ENCODE measurements at regions not wholly inside any gene's neighbourhood (a gene's known extent, or its start where the extent isn't known, plus 50 kb on each side); places are given as distances from the start of the nearest gene placed in this dataset.
A peak's percentile ranks its signal among the peaks of the same experiment; 100 is the strongest.

DNA sequence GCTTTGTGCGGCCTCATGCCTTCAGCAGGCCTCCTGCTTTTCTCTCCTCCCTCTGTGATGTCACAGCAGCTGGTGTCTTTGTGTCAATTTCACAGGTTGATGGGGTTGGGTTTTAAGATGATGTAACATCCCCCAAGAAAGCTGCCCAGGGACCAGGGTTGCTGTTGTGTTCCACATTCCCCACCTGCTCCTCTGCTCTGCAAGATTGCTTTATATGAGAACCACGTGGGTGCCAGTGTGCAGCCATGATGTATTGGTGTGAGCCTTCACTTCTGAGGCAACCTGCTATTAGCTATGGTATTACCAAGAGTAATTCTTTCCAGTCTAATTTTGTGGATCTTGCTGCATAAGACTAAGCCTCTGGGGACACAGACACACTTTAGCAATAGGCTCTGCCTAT is 213.0 kb upstream of the ADAMTS16 start:
- TF ChIP-seq GATA2 (IDR thresholded peaks at IDR 0.05; ENCODE audit: low read depth, low read length) (no peak), GATA3 (IDR thresholded peaks at IDR 0.05; ENCODE audit: low read depth, low read length) (no peak)

DNA sequence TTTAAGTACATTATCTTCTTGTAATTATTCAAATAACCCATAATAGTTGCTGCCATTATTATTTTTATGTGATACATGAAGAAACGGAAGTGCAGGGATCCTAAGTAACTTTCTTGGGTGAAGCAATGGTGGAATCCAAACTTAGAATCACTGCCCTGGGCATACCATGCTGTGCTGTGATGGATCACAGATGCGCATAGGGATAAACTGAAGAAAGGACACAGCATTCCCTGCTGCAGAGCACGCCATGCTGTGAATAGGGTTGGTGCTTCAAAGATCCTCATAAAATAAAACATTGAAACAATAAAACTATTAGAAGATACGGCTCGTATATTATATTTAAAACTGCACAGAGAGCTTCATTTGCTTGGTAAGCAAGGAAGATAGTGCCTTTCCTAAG is 211.7 kb upstream of the ADAMTS16 start:
- no peak for TF ChIP-seq GATA3 (IDR thresholded peaks at IDR 0.05; ENCODE audit: low read depth, low read length)
- TF ChIP-seq GATA2 (IDR thresholded peaks at IDR 0.05; ENCODE audit: low read depth, low read length) = no peak

DNA sequence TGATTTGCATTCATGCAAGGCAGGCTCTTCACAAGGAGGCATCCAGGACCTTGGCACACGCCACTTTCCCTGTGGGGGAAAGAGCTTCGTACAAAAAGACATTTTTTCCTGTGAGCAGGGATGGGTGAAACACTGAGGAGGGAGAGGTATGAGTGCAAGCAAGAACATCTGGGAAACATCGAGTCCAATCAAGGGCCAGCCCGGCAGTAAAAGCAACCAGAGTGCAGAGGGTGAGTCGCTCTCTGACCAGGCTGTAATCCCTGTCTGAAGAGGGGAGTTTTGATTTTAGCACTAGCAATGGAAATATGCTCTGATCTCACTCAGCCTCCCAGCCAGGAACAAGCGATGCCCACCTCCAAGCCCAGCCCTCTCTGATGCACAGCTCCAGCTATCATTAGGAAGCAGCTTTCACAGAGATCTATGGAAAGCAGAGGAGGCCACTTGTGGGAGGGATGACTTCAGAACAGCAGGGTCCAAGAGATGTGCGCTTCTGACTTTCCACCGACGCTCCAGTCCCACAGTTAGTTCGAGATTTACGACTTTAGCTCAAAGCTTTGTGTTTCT is 211.0 kb upstream of the ADAMTS16 start:
- TF ChIP-seq GATA3 (IDR thresholded peaks at IDR 0.05; ENCODE audit: low read depth, low read length) (no peak), GATA2 (IDR thresholded peaks at IDR 0.05; ENCODE audit: low read depth, low read length) (no peak)

DNA sequence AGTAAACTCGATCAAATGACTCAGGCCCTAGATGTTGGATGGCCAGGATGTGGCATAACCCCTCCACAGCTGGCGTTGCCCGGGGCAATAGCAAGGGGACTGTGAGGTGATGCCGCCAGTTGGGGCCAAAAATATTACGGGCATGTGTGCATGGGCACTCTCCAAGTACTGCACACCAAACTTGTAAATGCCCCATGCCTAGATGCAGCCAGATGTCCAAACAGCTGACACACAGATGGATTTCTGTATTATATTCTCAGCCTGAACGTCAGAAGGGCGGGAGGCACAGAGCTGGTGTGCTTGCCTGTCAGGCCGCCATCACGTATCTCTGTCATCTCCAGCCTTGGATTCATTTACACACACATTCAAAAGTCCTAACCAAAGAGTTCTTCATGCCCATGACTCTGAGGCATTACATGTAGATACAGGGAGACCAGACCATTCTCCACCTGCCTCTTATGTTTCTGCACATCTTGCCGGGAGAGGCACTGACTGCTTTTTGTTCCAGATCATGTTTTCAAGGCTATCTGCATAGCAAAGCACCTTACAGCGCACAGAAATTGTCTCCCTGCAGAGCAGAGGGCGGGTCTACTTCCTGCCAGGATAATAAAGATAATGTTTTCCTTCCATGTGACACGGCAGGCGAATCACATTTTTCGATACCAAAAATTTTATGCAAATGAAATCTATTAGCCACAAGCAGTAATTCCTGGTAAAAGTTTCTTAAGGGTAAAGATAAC is 200.9 kb upstream of the ADAMTS16 start:
- TF ChIP-seq GATA3 (IDR thresholded peaks at IDR 0.05; ENCODE audit: low read depth, low read length) (peak; percentile 78), GATA2 (IDR thresholded peaks at IDR 0.05; ENCODE audit: low read depth, low read length) (peak; percentile 86)

- no peak for TF ChIP-seq GATA3 (IDR thresholded peaks at IDR 0.05; ENCODE audit: low read depth, low read length)
- no peak for TF ChIP-seq GATA2 (IDR thresholded peaks at IDR 0.05; ENCODE audit: low read depth, low read length)
These were observed 199.0 kb upstream of the ADAMTS16 start for GRCh38 chr5:4941161-4941560.

- TF ChIP-seq GATA3 (IDR thresholded peaks at IDR 0.05; ENCODE audit: low read depth, low read length) (no peak), GATA2 (IDR thresholded peaks at IDR 0.05; ENCODE audit: low read depth, low read length) (no peak)
These were observed 197.9 kb upstream of the ADAMTS16 start for GRCh38 chr5:4941957-4942830.

- no peak for TF ChIP-seq GATA3 (IDR thresholded peaks at IDR 0.05; ENCODE audit: low read depth, low read length)
- TF ChIP-seq GATA2 (IDR thresholded peaks at IDR 0.05; ENCODE audit: low read depth, low read length) = no peak
These were observed 197.3 kb upstream of the ADAMTS16 start for GRCh38 chr5:4942831-4943178.

DNA sequence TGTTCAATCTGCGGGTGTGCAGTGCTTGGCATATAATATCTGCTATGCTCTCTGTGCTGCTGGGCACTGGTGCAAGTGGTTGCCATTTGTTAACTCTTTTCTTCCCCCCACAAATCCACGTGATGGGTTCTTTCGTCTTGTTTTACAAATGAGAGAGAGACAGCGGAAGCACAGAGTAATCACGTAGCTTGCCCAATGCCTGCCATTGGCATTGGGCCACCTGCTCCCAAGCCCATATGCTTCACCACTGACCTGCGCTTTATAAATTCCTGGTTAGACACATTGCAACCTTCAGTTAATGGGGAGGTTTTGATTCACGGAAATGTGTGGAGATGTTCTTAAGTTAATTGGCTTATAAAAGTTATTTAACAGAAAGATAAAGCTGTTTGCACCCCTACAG is 194.8 kb upstream of the ADAMTS16 start:
- no peak for TF ChIP-seq GATA3 (IDR thresholded peaks at IDR 0.05; ENCODE audit: low read depth, low read length)
- no peak for TF ChIP-seq GATA2 (IDR thresholded peaks at IDR 0.05; ENCODE audit: low read depth, low read length)

DNA sequence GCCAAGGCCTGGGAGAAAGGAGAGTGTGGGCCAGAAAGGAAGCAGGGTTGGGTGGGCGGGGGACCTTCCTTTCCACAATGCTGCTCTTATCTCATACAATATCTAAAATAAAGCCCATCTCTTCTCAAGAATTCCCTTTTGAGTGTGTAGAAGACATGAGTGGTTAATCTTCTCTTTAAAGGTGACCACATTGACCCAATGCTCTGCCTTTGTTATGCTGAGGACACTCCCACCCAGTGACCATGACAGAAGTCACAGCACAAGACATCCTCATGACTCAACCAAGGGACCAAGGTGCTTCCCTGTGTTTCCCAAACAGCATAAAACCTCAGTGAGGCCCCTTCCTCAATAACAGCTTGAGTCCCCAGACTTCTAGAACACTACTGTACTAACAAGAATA is 193.0 kb upstream of the ADAMTS16 start:
- TF ChIP-seq GATA3 (IDR thresholded peaks at IDR 0.05; ENCODE audit: low read depth, low read length) = no peak
- no peak for TF ChIP-seq GATA2 (IDR thresholded peaks at IDR 0.05; ENCODE audit: low read depth, low read length)

GRCh38 chr5:4947893-4948536 is 192.1 kb upstream of the ADAMTS16 start:
- TF ChIP-seq GATA3 (IDR thresholded peaks at IDR 0.05; ENCODE audit: low read depth, low read length) (no peak), GATA2 (IDR thresholded peaks at IDR 0.05; ENCODE audit: low read depth, low read length) (no peak)

DNA sequence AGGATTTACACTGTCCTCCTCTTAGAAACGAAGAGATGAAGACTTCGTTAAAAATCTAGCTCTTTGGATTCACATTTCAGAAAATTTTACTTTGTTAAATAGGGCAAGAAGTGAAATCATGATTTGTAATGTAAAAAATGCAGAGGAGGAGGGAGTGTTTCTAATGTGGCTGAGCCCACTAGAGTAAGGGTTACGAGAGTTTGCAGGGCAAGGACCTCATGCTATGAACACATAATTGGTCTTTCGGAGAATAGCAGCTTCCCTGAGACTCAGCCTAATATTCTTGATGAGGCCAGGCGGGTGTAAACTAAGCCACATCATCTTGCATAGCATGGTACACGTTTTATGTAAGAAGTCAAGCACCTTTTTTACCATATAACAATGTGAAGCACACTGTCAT is 191.0 kb upstream of the ADAMTS16 start:
- TF ChIP-seq GATA3 (IDR thresholded peaks at IDR 0.05; ENCODE audit: low read depth, low read length) (no peak), GATA2 (IDR thresholded peaks at IDR 0.05; ENCODE audit: low read depth, low read length) (no peak)

DNA sequence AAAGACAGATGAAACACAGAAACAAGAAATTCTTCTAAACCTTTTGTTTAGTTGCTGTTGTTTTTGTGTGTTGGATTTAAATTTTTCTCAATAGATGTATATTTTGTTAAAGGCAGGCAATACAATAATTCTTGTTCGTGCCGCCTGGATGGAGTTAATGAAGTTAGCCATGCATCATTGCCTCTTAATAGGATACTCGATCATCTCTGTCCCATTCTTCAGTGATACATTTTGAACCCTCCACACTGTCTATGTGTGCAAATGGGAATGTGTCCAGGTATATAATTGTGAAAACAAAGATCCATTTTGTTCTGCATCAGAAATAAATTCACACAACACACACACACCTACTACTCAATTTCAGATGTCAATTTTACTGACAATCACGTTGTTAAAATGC is 186.6 kb upstream of the ADAMTS16 start:
- no peak for TF ChIP-seq GATA2 (IDR thresholded peaks at IDR 0.05; ENCODE audit: low read depth, low read length)
- no peak for TF ChIP-seq GATA3 (IDR thresholded peaks at IDR 0.05; ENCODE audit: low read depth, low read length)

GRCh38 chr5:4954048-4954447 is 186.1 kb upstream of the ADAMTS16 start:
- TF ChIP-seq GATA2 (IDR thresholded peaks at IDR 0.05; ENCODE audit: low read depth, low read length) (no peak), GATA3 (IDR thresholded peaks at IDR 0.05; ENCODE audit: low read depth, low read length) (no peak)

DNA sequence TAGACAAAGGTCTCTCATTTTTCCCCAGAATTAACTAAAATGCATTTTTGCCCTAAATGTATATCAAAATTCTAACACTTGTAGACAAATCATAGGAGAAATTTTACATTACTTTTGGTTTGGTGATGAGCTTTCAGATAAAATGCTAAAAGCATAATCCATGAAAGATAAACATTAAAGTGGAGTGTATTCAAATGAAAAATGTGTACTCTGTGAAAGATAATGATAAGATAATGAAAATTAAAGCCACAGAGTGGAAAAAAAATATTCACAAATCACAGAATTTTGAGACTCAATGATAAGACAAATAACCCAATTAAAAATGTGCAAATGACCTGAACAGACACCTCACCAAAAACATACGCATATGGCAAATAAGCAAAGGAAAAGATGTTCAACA is 176.9 kb upstream of the ADAMTS16 start:
- TF ChIP-seq GATA2 (IDR thresholded peaks at IDR 0.05; ENCODE audit: low read depth, low read length) (peak; percentile 70), GATA3 (IDR thresholded peaks at IDR 0.05; ENCODE audit: low read depth, low read length) (peak; percentile 95)
